ENCODE measurements at regions not wholly inside any gene's neighbourhood (a gene's known extent, or its start where the extent isn't known, plus 50 kb on each side); places are given as distances from the start of the nearest gene placed in this dataset.

- no peak for DNase-seq
These were observed 97.8 kb downstream of the ZNF674 start for GRCh38 chrX:46447384-46447783.

GRCh38 chrX:46446727-46447378 is 98.4 kb downstream of the ZNF674 start:
- DNase-seq, result peak; percentile 87

GRCh38 chrX:46444011-46444410 is 101.2 kb downstream of the ZNF674 start:
- no peak for DNase-seq

GRCh38 chrX:46436744-46437143 is 108.5 kb downstream of the ZNF674 start:
- DNase-seq, result no peak

GRCh38 chrX:46433892-46434291 is 111.3 kb downstream of the ZNF674 start:
- DNase-seq, result no peak

- DNase-seq, result peak; percentile 80
These were observed 136.4 kb downstream of the ZNF674 start for GRCh38 chrX:46408553-46409407.

- DNase-seq, result no peak
These were observed 137.5 kb downstream of the ZNF674 start for GRCh38 chrX:46407753-46408130.

GRCh38 chrX:46407036-46407752 is 138.0 kb downstream of the ZNF674 start:
- no peak for DNase-seq

- DNase-seq, result no peak
These were observed 140.4 kb downstream of the ZNF674 start for GRCh38 chrX:46404774-46405173.

- no peak for DNase-seq
These were observed 144.4 kb downstream of the ZNF674 start for GRCh38 chrX:46400530-46401443.

GRCh38 chrX:46398874-46399273 is 146.3 kb downstream of the ZNF674 start:
- no peak for DNase-seq

- no peak for DNase-seq
These were observed 147.1 kb downstream of the ZNF674 start for GRCh38 chrX:46398126-46398525.

GRCh38 chrX:46386511-46386910 is 158.7 kb downstream of the ZNF674 start:
- no peak for DNase-seq

GRCh38 chrX:46383006-46383405 is 162.2 kb downstream of the ZNF674 start:
- no peak for DNase-seq

GRCh38 chrX:46382595-46382994 is 162.6 kb downstream of the ZNF674 start:
- DNase-seq, result no peak

GRCh38 chrX:46381630-46382029 is 163.6 kb downstream of the ZNF674 start:
- DNase-seq, result peak; percentile 23

GRCh38 chrX:46380148-46380752 is 165.0 kb downstream of the ZNF674 start:
- DNase-seq, result no peak

GRCh38 chrX:46376246-46376885 is 168.9 kb downstream of the ZNF674 start:
- peak; percentile 38 for DNase-seq

- no peak for DNase-seq
These were observed 169.4 kb downstream of the ZNF674 start for GRCh38 chrX:46375831-46376230.

GRCh38 chrX:46374371-46374770 is 170.8 kb downstream of the ZNF674 start:
- DNase-seq, result no peak

GRCh38 chrX:46367491-46367890 is 177.7 kb downstream of the ZNF674 start:
- no peak for DNase-seq

All from CD4-positive, alpha-beta T cell treated with Interleukin-17A for 4 hours (primary cell).